WTC11 (cell line): ENCODE measurements at regions not wholly inside any gene's neighbourhood (a gene's known extent, or its start where the extent isn't known, plus 50 kb on each side); places are given as distances from the start of the nearest gene placed in this dataset.

ENCODE experiments used
- AFF4 ChIP-seq: sonication (generic); formaldehyde crosslinking; IDR thresholded peaks from 2 replicates; pipeline ENCODE4 v1.8.1; 2023; ENCODE audit warnings: mild to moderate bottlenecking, missing genetic modification reagents, borderline replicate concordance
- CTCF ChIP-seq: fragments of 200-600 bp; IDR thresholded peaks from 2 replicates; pipeline ENCODE4 v1.8.0; 2022; ENCODE audit warnings: antibody characterized with exemption
- EMX1 ChIP-seq: fragments of 250-450 bp; sonication (Bioruptor Pico); IDR thresholded peaks from 2 replicates; pipeline ENCODE4 v1.8.0; 2021; ENCODE audit warnings: mild to moderate bottlenecking
- RORB ChIP-seq: fragments of 250-450 bp; sonication (Bioruptor Pico); IDR thresholded peaks from 2 replicates; pipeline ENCODE4 v1.9.0; 2021; ENCODE audit warnings: mild to moderate bottlenecking
- TP53 ChIP-seq: sonication (generic); formaldehyde crosslinking; IDR thresholded peaks from 2 replicates; pipeline ENCODE4 v1.8.1; 2023; ENCODE audit warnings: mild to moderate bottlenecking, missing genetic modification reagents
- ZNF317 ChIP-seq: sonication (generic); formaldehyde crosslinking; IDR thresholded peaks from 2 replicates; pipeline ENCODE4 v1.8.1; 2023; ENCODE audit warnings: low read depth, mild to moderate bottlenecking, moderate library complexity, missing genetic modification reagents, borderline replicate concordance
- ZNF423 ChIP-seq: fragments of 250-450 bp; sonication (Bioruptor Pico); IDR thresholded peaks from 2 replicates; pipeline ENCODE4 v2.1.2; 2022; ENCODE audit warnings: mild to moderate bottlenecking, moderate library complexity

- TF ChIP-seq CTCF (no peak), RORB (CRISPR knock-in tag) (no peak), AFF4 (CRISPR knock-in tag) (no peak), TP53 (CRISPR knock-in tag) (no peak), ZNF423 (no peak), EMX1 (CRISPR knock-in tag) (no peak), ZNF317 (no peak)
Measured at GRCh38 chr7:125526092-125526491, 596.5 kb upstream of the POT1 start.
